GM23338 (cell line): ENCODE measurements at regions not wholly inside any gene's neighbourhood (a gene's known extent, or its start where the extent isn't known, plus 50 kb on each side); places are given as distances from the start of the nearest gene placed in this dataset.

ENCODE experiments used
- ATAC-seq: fragments of 200-7000 bp; cut with Tn5 transposase; 3 replicates; pipeline ENCODE4 v1.9.1; 2020
- DNase-seq: peaks from one replicate; pipeline ENCODE4 v3.0.0-alpha.2; 2015; ENCODE audit warnings: low spot score
- H2AFZ ChIP-seq: fragments of 200-600 bp; sonication (generic); 2 replicates; pipeline ENCODE4 v1.8.0; 2016; ENCODE audit warnings: antibody characterized with exemption, mild to moderate bottlenecking, moderate library complexity
- H3F3A ChIP-seq: fragments of 200-600 bp; sonication (generic); replicated peaks from 2 replicates; pipeline ENCODE4 v1.8.0; 2017; ENCODE audit warnings: antibody characterized with exemption, mixed run types, low read depth
- H3K27ac ChIP-seq: fragments of 200-600 bp; sonication (generic); 2 replicates; pipeline ENCODE4 v1.6.1; 2016; ENCODE audit warnings: low read depth
- H3K27me3 ChIP-seq: fragments of 200-600 bp; sonication (generic); 2 replicates; pipeline ENCODE4 v1.8.0; 2016; ENCODE audit warnings: mild to moderate bottlenecking, mixed run types, moderate library complexity; ENCODE audit not compliant: insufficient read depth
- H3K36me3 ChIP-seq: fragments of 200-600 bp; sonication (generic); 2 replicates; pipeline ENCODE4 v1.8.0; 2016; ENCODE audit warnings: mild to moderate bottlenecking; ENCODE audit not compliant: insufficient read depth
- H3K4me1 ChIP-seq: fragments of 200-600 bp; sonication (generic); 2 replicates; pipeline ENCODE4 v1.8.0; 2016; ENCODE audit warnings: mild to moderate bottlenecking, moderate library complexity; ENCODE audit not compliant: insufficient read depth
- H3K4me2 ChIP-seq: fragments of 200-600 bp; sonication (generic); 2 replicates; pipeline ENCODE4 v1.7.1; 2017; ENCODE audit warnings: mixed run types
- H3K4me3 ChIP-seq: fragments of 200-600 bp; sonication (generic); 2 replicates; pipeline ENCODE4 v1.6.1; 2016; ENCODE audit warnings: mixed run types
- H3K79me2 ChIP-seq: fragments of 200-600 bp; sonication (generic); replicated peaks from 2 replicates; pipeline ENCODE4 v1.8.0; 2017; ENCODE audit warnings: mild to moderate bottlenecking; ENCODE audit not compliant: insufficient read depth
- H3K9me2 ChIP-seq: fragments of 200-600 bp; sonication (generic); 2 replicates; pipeline ENCODE4 v1.8.0; 2017; ENCODE audit not compliant: insufficient read depth
- H4K20me1 ChIP-seq: fragments of 200-600 bp; sonication (generic); replicated peaks from 2 replicates; pipeline ENCODE4 v1.8.0; 2017; ENCODE audit warnings: mild to moderate bottlenecking; ENCODE audit not compliant: insufficient read depth
- H3K27ac Mint-ChIP-seq: 2 replicates; pipeline ENCODE4 v1.8.0; 2020; ENCODE audit warnings: inconsistent platforms, mild to moderate bottlenecking, moderate library complexity, mixed read lengths
- H3K27me3 Mint-ChIP-seq: 3 replicates; pipeline ENCODE4 v1.8.0; 2022; ENCODE audit warnings: low read depth, mild to moderate bottlenecking, moderate library complexity, mixed read lengths, inconsistent platforms; ENCODE audit not compliant: insufficient read depth, poor library complexity
- H3K36me3 Mint-ChIP-seq: 3 replicates; pipeline ENCODE4 v1.8.0; 2021; ENCODE audit warnings: low read depth, mild to moderate bottlenecking, inconsistent platforms, moderate library complexity, mixed read lengths
- H3K4me1 Mint-ChIP-seq: 3 replicates; pipeline ENCODE4 v1.8.0; 2020; ENCODE audit warnings: mild to moderate bottlenecking, inconsistent platforms, mixed read lengths
- H3K4me3 Mint-ChIP-seq: 3 replicates; pipeline ENCODE4 v1.8.0; 2021; ENCODE audit warnings: moderate library complexity, mild to moderate bottlenecking, inconsistent platforms, mixed read lengths
- H3K9me3 Mint-ChIP-seq: 3 replicates; pipeline ENCODE4 v1.8.0; 2020; ENCODE audit warnings: moderate library complexity, mild to moderate bottlenecking, inconsistent platforms, mixed read lengths
- CREB1 ChIP-seq: fragments of 250-450 bp; sonication (Bioruptor Pico); IDR thresholded peaks from 2 replicates; pipeline ENCODE4 v1.5.0; 2020; ENCODE audit warnings: low read depth, mild to moderate bottlenecking, moderate library complexity
- CTCF ChIP-seq, 2 experiments: fragments of 200-600 bp in 1 of 2; sonication (generic) in 1 of 2; conservative IDR thresholded peaks; 2 replicates each; pipeline versions ENCODE4 v1.5.1 to v1.6.1; 2016 to 2017; ENCODE audit warnings: antibody characterized with exemption in 2 of 2, low read depth in 2 of 2, mild to moderate bottlenecking in 2 of 2, moderate library complexity in 1 of 2
- EZH2 ChIP-seq: fragments of 200-600 bp; sonication (generic); IDR thresholded peaks from one replicate; pipeline ENCODE4 v1.8.0; 2017; ENCODE audit warnings: antibody characterized with exemption, mild to moderate bottlenecking, low read depth; ENCODE audit not compliant: unreplicated experiment
- EZH2phosphoT487 ChIP-seq: fragments of 200-600 bp; sonication (generic); IDR thresholded peaks from one replicate; pipeline ENCODE4 v1.8.1; 2018; ENCODE audit warnings: antibody characterized with exemption; ENCODE audit not compliant: unreplicated experiment
- JUNB ChIP-seq: IDR thresholded peaks from one replicate; pipeline ENCODE4 v1.6.1; 2016; ENCODE audit warnings: antibody characterized with exemption; ENCODE audit not compliant: unreplicated experiment
- NANOG ChIP-seq: IDR thresholded peaks from 2 replicates; pipeline ENCODE4 v1.6.1; 2016; ENCODE audit warnings: antibody characterized with exemption, borderline replicate concordance
- POLR2AphosphoS5 ChIP-seq: IDR thresholded peaks from 2 replicates; pipeline ENCODE4 v1.6.1; 2016; ENCODE audit warnings: antibody characterized with exemption, low read depth
- REST ChIP-seq: IDR thresholded peaks from one replicate; pipeline ENCODE4 v1.6.1; 2018; ENCODE audit warnings: antibody characterized with exemption; ENCODE audit not compliant: unreplicated experiment
- STAT1 ChIP-seq: IDR thresholded peaks from one replicate; pipeline ENCODE4 v1.6.1; 2016; ENCODE audit warnings: antibody characterized with exemption; ENCODE audit not compliant: unreplicated experiment
- ZNF114 ChIP-seq: fragments of 250-450 bp; sonication (Bioruptor Pico); IDR thresholded peaks from 2 replicates; pipeline ENCODE4 v1.5.0; 2020; ENCODE audit warnings: mild to moderate bottlenecking, moderate library complexity
- ZNF331 ChIP-seq: fragments of 250-450 bp; sonication (Bioruptor Pico); IDR thresholded peaks from 2 replicates; pipeline ENCODE4 v1.5.0; 2020; ENCODE audit warnings: low read depth, mild to moderate bottlenecking, moderate library complexity
- ZNF462 ChIP-seq: fragments of 250-450 bp; sonication (Bioruptor Pico); IDR thresholded peaks from 2 replicates; pipeline ENCODE4 v1.5.0; 2020; ENCODE audit warnings: mild to moderate bottlenecking, moderate library complexity
- TF ChIP-seq, protein P1 (sequence below): IDR thresholded peaks from 2 replicates; pipeline ENCODE4 v1.6.1; 2016; ENCODE audit warnings: antibody characterized with exemption

DNA sequence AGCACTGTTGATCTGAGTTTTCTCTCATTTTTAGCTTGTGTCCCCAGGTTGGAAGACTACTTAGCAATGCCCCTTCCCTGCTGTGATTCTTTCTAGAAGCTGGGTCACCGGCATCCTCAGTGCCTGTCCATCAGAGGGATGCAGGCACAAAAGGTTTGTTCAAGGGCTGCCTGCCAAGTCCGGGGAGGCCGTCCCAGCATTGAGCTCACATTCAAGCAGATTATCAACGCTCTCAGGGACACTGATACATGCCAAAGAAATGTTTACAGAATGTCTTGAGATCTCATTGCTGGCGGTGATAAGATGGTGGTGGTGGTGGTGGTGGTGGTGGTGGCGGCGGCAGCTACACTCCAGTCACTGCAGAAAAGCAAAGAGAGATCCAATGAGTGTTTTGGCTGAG, 79.6 kb upstream of the VCX3A start:
- no peak for DNase-seq
- Histone ChIP-seq H3K9me2 (no peaks in the 10 kb centered on the region), H3K79me2 (no peaks in the 10 kb centered on the region), H3F3A (no peaks in the 10 kb centered on the region), H3K4me1 (no peaks in the 10 kb centered on the region), H3K4me3 (no peak overlapping the region), H4K20me1 (no peaks in the 10 kb centered on the region), H3K4me2 (no peak overlapping the region), H2AFZ (no peak overlapping the region), H3K27ac (no peak overlapping the region), H3K36me3 (no peaks in the 10 kb centered on the region), H3K27me3 (no peaks in the 10 kb centered on the region)
- peaks cover 9% of the 10 kb centered on the region; the same call in 2 of the 3 replicates for H3K9me3 Mint-ChIP-seq
- no peak overlapping the region for H3K27ac Mint-ChIP-seq
- H3K4me3 Mint-ChIP-seq: no peak overlapping the region
- no peaks in the 10 kb centered on the region for H3K27me3 Mint-ChIP-seq
- H3K36me3 Mint-ChIP-seq: peaks cover 2% of the 10 kb centered on the region; the same call in 2 of the 3 replicates
- H3K4me1 Mint-ChIP-seq: no peaks in the 10 kb centered on the region
- no peak for ATAC-seq
- TF ChIP-seq EZH2phosphoT487 (no peak), ZNF331 (no peak), CTCF (conservative IDR thresholded peaks at IDR 0.05; ENCODE audit: low read depth in 2 of 2) (no peak), ZNF114 (CRISPR knock-in tag) (no peak), STAT1 (no peak), NANOG (no peak), EZH2 (no peak), JUNB (no peak), ZNF462 (no peak), REST (no peak), CREB1 (CRISPR knock-in tag) (no peak), POLR2AphosphoS5 (no peak)
- TF ChIP-seq, protein P1, sequence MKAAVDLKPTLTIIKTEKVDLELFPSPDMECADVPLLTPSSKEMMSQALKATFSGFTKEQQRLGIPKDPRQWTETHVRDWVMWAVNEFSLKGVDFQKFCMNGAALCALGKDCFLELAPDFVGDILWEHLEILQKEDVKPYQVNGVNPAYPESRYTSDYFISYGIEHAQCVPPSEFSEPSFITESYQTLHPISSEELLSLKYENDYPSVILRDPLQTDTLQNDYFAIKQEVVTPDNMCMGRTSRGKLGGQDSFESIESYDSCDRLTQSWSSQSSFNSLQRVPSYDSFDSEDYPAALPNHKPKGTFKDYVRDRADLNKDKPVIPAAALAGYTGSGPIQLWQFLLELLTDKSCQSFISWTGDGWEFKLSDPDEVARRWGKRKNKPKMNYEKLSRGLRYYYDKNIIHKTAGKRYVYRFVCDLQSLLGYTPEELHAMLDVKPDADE: no peak
